Gastroesophageal sphincter (tissue), 3 donors: ENCODE measurements at regions not wholly inside any gene's neighbourhood (a gene's known extent, or its start where the extent isn't known, plus 50 kb on each side); places are given as distances from the start of the nearest gene placed in this dataset.

ENCODE experiments used
- CTCF ChIP-seq, 4 experiments: fragments of 200-600 bp in 2 of 4; fragments of 450-650 bp in 2 of 4; sonication (generic) in 1 of 4; IDR thresholded peaks; one replicate each; pipeline ENCODE4 v1.5.1; 2017 to 2019; ENCODE audit warnings: antibody characterized with exemption in 4 of 4, mild to moderate bottlenecking in 2 of 4, moderate library complexity in 2 of 4
- EP300 ChIP-seq: sonication (generic); formaldehyde crosslinking; IDR thresholded peaks from one replicate; pipeline ENCODE4 v1.6.1; 2017; ENCODE audit warnings: antibody characterized with exemption, mild to moderate bottlenecking
- POLR2A ChIP-seq, 2 donors: fragments of 450-650 bp; IDR thresholded peaks; one replicate each; pipeline ENCODE4 v1.6.1; 2017; ENCODE audit warnings: antibody characterized with exemption in 2 of 2, mild to moderate bottlenecking in 2 of 2, moderate library complexity in 1 of 2
- POLR2AphosphoS5 ChIP-seq: sonication (generic); formaldehyde crosslinking; IDR thresholded peaks from one replicate; pipeline ENCODE4 v1.6.1; 2017; ENCODE audit warnings: antibody characterized with exemption

GRCh38 chr12:77218278-77218677, 152.9 kb upstream of the E2F7 start:
- TF ChIP-seq CTCF (IDR thresholded peaks at IDR 0.05) (no peak), EP300 (no peak), POLR2AphosphoS5 (no peak), POLR2A (IDR thresholded peaks at IDR 0.05) (no peak)
